Choroid plexus epithelial cell (primary cell): ENCODE measurements at regions not wholly inside any gene's neighbourhood (a gene's known extent, or its start where the extent isn't known, plus 50 kb on each side); places are given as distances from the start of the nearest gene placed in this dataset.

ENCODE experiments used
- DNase-seq: peaks from one replicate; pipeline ENCODE4 v3.0.0-alpha.2; 2010; ENCODE audit warnings: low read depth
- H3K4me3 ChIP-seq: 2 replicates; pipeline ENCODE4 v1.5.1; 2011; ENCODE audit warnings: low read depth, mild to moderate bottlenecking, control low read depth, low read length, moderate library complexity
- TF ChIP-seq, protein P1 (sequence below): conservative IDR thresholded peaks from 2 replicates; pipeline ENCODE4 v1.5.1; 2011; ENCODE audit warnings: low read depth, mild to moderate bottlenecking, control low read depth, inconsistent platforms, low read length, moderate library complexity

DNA sequence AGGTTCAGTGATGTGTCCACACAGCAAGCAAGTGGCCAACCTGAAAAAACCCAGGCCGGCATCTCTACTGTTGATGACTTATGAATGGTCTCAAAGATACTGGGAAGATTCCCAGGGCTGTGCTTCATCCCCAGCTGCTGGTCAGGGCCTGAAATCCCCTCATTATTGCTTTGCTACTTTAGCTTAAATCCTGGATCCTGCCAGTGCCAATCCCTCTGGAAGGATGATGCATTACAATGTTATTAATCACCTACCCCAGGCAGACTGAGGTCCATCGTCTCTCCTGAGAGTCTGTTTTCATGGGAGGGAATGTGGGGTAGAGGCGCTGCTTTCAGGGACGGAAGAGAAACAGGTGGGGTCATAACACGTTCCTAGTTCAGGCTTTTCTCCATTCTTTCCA, 371.6 kb downstream of the RPS24 start:
- TF ChIP-seq, protein P1, sequence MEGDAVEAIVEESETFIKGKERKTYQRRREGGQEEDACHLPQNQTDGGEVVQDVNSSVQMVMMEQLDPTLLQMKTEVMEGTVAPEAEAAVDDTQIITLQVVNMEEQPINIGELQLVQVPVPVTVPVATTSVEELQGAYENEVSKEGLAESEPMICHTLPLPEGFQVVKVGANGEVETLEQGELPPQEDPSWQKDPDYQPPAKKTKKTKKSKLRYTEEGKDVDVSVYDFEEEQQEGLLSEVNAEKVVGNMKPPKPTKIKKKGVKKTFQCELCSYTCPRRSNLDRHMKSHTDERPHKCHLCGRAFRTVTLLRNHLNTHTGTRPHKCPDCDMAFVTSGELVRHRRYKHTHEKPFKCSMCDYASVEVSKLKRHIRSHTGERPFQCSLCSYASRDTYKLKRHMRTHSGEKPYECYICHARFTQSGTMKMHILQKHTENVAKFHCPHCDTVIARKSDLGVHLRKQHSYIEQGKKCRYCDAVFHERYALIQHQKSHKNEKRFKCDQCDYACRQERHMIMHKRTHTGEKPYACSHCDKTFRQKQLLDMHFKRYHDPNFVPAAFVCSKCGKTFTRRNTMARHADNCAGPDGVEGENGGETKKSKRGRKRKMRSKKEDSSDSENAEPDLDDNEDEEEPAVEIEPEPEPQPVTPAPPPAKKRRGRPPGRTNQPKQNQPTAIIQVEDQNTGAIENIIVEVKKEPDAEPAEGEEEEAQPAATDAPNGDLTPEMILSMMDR, result no peak
- H3K4me3 ChIP-seq, result no peak overlapping the region
- no peak for DNase-seq

DNA sequence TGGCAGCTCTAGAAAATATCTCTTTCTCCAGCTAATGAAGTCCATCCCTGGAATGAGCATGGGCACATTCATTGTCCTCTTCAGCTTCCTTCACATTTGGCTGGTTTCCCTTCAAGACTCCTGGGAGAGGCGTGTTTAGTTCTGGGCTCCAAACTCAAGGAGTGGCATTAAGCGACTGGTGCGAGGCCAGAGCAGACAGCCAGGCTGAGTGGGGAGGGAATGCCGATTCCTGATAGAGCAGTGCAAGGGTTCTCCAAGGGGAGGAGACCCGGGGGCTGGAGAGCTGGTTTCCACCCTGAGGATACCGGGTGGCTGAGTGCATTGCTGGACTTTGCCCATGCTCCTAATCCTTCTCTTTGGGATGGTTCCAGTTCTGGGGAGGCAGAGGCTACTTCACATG, 372.1 kb downstream of the RPS24 start:
- TF ChIP-seq, protein P1, result no peak
- no peak for DNase-seq
- H3K4me3 ChIP-seq, result no peak overlapping the region

DNA sequence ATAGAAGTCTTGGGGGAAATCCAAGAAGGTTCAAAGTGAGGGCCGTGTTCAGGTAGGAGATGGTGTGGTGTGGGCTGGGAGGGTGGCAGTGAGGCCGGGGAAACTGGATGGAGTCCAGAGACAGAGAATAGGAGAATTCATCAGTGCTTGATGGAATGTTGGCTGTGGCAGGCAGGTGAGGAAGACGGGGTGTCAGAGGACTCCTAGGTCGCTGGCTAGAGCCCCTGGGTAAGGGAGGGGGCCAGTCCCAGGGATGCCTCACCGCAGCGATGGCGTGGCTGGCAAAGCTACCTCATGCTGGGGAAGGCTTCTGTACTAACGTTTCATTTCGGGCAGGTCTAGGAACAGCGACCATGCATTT, 373.0 kb downstream of the RPS24 start:
- TF ChIP-seq, protein P1, result no peak
- H3K4me3 ChIP-seq, result no peak overlapping the region
- no peak for DNase-seq

DNA sequence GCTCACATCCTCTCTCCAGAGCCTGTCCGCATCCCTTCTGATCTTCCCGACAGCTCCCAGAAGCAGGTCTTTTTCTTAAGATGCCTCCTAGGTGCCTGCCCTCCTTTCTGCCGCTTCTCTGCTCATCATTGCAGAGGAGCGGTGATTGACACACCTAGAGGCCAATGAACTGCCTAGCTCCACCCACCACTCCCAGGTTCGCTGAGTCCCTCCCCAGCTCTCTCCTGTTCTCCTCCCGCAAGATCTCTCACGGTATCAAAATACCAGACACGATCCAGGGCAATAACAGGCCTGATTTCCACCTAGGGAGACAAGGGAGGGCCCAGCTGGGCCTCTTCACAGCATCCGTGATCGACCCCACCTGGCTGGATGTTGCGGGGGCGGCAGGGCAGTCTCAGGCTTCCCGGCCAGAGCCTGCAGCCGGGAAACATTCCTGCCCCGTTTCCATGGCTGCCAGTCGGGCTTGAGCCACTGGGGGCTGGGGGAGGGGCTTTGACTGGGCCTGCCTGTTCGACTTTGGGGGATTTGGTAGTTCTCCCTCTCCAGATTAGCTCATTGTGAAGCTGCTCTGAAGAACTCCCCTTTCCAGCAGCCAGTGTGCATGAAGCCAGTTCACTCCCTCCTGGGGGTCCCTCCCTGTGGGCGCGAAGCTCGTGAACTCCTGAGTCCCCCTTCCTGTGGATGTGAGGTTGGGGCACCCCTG, 373.5 kb downstream of the RPS24 start:
- DNase-seq, result peak; percentile 96
- TF ChIP-seq, protein P1, result no peak
- H3K4me3 ChIP-seq, result peak overlapping the region; percentile 50

DNA sequence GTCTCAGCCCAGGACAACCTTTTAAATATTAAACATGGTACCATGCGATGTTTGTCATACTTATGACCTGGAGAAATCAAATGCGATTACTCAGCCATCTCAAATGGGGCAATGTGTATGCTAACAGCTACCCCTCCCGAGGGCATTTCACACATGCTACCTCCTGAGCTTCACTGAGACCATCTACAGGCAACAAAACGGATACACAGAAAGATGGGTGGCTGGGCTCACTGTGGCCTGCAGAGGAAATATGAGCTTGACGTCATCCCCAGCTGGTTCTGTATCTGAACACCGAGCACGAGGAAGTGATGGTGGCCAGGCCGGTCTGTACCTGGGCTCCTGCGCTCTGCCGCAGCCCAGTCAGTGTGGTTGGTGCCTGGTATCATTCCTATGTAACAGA, 374.3 kb downstream of the RPS24 start:
- no peak overlapping the region for H3K4me3 ChIP-seq
- TF ChIP-seq, protein P1, result no peak
- no peak for DNase-seq

DNA sequence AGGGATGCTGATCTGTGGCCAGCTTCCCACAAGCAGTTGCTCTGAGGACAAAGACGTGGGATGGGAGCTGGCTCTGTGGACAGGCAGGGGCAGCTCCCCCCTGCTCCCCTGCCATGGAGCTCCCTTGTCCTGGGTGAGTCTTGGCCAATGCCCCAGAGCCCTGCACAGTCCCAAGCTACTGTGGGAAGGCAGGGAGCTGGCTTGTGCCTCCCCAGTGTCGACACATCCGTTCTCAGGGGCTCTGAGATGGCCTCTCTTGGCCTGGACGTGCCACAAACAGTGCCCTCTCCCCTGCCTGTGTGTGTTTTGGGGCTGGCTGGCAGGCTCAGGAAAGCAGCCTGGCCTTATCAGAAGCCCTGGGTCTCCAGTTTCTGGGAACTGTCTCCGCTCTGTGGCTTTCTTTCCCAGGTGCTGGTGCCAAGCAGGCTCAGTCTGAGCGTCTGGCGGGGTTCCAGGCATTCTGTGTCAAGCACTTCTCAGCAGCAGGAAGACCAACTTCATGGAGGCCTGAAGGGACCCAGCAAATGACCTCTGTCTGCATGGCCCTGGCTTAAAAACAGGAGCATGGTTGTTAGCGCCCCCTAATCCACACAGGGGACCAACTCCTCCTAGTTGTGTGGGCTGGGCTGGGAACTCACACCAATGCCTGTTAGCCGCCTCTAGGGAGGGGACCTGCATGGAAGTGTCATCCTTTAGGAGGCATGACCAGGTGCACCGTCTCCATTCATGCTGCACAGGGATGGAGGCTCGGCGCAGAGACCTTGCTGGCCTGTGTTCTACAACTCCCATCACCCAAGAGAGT, 375.2 kb downstream of the RPS24 start:
- H3K4me3 ChIP-seq, result no peak overlapping the region
- no peak for DNase-seq
- TF ChIP-seq, protein P1, result no peak
